OCI-LY3 (cell line): ENCODE measurements at regions not wholly inside any gene's neighbourhood (a gene's known extent, or its start where the extent isn't known, plus 50 kb on each side); places are given as distances from the start of the nearest gene placed in this dataset.

Source experiments
- EZH2phosphoT487 ChIP-seq: fragments of 200-600 bp; shearing (Covaris generic); IDR thresholded peaks from 2 replicates; pipeline ENCODE4 v1.6.1; 2018; ENCODE audit warnings: antibody characterized with exemption, mixed run types, low read depth
- TF ChIP-seq, protein P1 (sequence below): fragments of 200-600, 300-600 bp; sonication (generic); IDR thresholded peaks from 2 replicates; pipeline ENCODE4 v1.5.1; 2014; ENCODE audit warnings: antibody characterized with exemption, low read length, low read depth

DNA sequence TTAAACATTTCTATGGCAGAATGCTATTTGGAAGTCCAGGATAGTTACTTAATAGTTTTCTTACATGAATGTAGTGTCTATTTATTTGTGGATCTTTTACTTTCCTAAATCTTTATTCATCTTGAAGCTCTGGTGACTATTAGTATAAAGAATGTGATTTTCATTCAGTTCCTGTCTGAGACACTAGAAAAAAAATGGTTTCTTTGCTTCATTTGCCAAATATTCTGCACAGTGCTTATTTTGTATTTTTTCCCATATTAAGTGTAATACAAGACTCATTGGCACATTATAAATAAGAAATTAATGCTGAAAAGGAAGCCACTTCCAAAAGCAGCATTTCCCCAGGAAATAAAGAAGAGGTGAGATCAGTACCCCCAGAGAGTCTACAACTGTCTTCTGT lies 109.8 kb downstream of the POSTN start:
- TF ChIP-seq, protein P1, sequence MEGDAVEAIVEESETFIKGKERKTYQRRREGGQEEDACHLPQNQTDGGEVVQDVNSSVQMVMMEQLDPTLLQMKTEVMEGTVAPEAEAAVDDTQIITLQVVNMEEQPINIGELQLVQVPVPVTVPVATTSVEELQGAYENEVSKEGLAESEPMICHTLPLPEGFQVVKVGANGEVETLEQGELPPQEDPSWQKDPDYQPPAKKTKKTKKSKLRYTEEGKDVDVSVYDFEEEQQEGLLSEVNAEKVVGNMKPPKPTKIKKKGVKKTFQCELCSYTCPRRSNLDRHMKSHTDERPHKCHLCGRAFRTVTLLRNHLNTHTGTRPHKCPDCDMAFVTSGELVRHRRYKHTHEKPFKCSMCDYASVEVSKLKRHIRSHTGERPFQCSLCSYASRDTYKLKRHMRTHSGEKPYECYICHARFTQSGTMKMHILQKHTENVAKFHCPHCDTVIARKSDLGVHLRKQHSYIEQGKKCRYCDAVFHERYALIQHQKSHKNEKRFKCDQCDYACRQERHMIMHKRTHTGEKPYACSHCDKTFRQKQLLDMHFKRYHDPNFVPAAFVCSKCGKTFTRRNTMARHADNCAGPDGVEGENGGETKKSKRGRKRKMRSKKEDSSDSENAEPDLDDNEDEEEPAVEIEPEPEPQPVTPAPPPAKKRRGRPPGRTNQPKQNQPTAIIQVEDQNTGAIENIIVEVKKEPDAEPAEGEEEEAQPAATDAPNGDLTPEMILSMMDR: no peak
- no peak for TF ChIP-seq EZH2phosphoT487
